Skeletal muscle cell (primary cell): ENCODE measurements at regions not wholly inside any gene's neighbourhood (a gene's known extent, or its start where the extent isn't known, plus 50 kb on each side); places are given as distances from the start of the nearest gene placed in this dataset.
"Not testable (repeated sequence)": the region's sequence is repeated elsewhere in the genome, so short reads cannot be mapped to it uniquely, and the experiment has no call there.

ENCODE experiments used
- DNase-seq: peaks from one replicate; pipeline ENCODE4 v3.0.0-alpha.2; 2010; ENCODE audit warnings: low read depth
- H3K4me3 ChIP-seq: 2 replicates; pipeline ENCODE4 v1.5.1; 2011; ENCODE audit warnings: low read depth, mild to moderate bottlenecking, control low read depth, low read length, moderate library complexity

DNA sequence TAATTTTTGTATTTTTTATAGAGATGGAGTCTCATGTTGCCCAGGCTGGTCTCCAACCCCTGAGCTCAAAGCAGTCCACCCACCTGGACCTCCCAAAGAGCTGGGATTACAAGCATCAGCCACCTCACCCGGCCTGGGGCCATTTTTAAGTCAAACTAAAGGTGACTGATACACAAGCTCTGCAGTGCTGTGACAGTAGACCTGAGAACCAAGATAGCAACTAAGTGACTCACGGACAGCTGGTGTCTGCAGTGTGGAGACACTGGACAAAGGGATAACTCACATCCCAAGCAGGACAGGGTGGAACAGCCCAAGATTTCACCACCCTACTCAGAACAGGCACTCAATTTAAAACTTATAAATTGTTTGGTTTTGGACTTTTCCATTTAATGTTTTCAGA is 402.5 kb downstream of the CD83 start:
- no peak overlapping the region for H3K4me3 ChIP-seq
- DNase-seq = no peak

DNA sequence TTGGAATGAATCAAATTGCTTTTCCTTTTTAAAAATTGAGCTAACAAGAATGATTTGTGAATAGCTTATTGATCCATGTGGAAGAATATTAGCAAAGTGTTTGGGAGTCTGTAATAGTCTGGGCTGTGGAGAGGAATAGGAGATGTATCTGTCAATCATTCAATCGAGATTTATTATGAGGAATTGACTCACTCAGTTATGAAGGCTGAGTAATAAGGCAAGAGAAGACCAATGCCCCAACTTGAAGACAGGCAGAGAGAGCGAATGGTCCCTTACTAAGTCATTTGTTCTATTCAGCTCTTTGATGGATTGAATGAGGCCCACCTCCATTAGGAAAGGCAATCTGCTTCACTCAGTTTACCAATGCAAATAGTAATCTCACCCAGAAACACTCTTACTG is 403.0 kb downstream of the CD83 start:
- DNase-seq = no peak
- no peak overlapping the region for H3K4me3 ChIP-seq

DNA sequence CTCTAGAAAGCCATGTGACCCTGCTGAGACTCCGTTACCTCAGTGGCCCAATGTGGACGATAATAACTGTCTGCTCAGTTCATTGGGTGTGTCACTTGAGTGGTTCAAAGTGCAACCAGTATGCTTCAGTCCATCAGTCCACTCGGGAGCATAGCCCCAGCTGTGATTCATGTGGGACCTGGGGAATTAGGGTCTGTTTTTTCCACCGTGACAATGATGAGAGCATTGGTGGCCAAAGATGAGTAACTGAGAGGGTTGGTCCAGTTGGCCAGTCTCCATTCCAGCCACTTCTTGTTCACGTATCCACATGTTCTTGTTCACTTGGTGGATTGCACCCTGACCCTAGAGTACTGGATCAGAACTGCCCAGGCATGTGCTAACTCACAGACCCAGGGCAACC is 403.6 kb downstream of the CD83 start:
- no peak for DNase-seq
- no peak overlapping the region for H3K4me3 ChIP-seq

DNA sequence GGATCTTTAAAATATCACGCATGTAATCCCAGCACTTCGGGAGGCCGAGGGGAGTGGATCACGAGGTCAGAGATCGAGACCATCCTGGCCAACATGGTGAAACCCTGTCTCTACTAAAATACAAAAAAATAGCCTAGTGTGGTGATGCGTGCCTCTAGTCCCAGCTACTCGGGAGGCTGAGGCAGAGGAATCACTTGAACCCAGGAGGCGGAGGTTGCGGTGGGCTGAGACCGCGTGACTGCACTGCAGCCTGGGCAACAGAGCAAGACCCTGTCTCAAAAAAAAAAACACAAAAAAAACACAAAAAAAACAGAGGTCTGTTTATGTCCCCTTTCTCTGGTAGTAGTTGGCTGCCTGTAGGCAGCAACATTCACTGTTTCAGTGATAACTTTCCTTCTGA is 404.3 kb downstream of the CD83 start:
- H3K4me3 ChIP-seq, DNase-seq: not testable (repeated sequence)

DNA sequence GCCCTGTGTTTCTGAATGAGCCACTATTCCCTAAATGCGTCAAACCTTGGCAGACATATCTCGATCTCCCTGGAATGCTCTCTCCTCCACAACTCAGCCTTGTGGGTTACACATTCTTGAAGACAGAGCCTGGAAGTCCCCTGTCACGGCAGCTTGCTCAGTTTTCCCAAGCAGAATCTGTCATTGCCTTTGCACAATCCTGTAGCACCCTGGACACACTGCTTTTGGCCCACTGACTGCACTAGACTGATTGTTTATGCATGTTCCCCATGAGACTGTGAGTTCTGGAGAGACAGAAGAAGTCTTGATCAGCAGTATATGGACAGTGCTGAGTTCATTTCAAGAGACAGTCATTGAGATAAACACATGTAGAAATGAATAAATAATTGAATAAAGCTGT is 406.7 kb downstream of the CD83 start:
- no peak overlapping the region for H3K4me3 ChIP-seq
- DNase-seq = peak; percentile 60

DNA sequence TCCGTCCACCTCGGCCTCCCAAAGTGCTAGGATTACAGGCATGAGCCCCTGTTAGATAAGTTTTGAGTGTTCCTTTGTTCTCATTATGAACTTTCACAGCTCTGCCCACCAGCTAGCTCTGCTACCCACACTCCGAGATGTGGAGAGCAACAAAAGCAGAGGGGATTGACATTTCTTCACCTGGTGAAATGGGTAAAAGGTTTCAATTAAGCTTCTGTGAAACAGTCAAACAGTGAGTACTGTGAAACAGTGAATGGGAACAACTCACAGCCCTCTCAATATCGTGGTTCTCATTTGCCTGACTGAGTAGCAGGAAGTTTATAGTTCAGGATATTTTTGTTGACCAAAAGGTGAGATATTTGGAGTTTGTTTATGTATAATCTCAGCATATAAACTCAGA is 412.8 kb downstream of the CD83 start:
- no peak overlapping the region for H3K4me3 ChIP-seq
- no peak for DNase-seq

DNA sequence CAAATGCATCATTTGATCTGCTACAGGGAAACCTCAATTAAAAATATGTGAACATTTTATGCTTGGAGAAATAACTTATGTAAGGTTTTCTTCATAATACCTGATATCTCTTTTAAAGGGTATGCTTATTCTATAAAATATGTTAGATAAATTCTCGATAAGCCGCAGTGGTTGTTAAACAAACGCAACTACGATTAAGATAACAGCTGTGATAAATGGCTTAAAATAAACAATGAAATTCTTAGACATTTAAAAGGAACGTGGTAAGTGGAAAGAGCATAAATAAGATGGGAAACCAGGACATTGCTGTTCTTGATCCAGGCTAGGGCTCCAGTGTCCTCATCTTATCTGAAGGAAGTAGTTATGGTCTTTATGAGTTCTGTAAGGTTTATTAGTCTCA is 415.9 kb downstream of the CD83 start:
- no peak overlapping the region for H3K4me3 ChIP-seq
- no peak for DNase-seq

DNA sequence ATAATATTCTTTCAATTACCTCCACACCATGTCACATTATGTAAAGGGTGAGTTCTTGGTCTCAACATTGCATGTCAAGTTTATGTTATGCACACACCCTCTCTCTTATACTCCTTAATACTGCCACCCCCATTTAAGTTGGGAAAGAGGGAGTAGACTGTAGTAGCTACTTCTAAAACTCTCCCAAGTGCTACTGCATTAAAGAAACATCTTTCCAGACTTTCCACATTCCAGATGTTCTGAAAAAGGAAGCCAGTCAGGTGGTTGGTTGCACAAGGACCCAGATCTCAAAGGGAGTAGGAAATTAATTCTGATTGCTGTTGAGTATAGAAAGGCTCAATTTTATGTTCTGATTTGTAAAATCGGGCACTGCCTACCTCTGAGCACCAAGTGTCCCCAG is 419.5 kb downstream of the CD83 start:
- no peak overlapping the region for H3K4me3 ChIP-seq
- no peak for DNase-seq

DNA sequence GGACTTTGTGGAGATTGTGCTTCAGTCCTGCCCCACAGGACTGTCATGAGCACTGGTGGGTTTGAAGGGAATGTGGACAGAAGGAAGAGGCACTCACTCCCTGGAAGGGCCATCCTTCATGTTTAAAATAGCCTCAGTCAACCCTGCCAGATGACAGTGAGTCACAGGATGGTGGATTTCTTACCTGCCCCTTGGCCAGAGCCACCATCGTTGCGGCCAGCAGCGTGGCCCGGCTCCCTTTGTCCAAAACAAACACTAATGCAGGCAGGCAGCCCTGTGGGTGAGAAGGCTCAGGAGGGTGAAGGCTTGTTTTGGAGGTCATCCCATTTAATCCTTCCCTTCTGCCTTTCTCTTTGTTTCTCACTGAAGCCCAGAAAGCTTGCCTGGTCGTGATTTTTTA is 422.7 kb downstream of the CD83 start:
- no peak for DNase-seq
- no peak overlapping the region for H3K4me3 ChIP-seq

DNA sequence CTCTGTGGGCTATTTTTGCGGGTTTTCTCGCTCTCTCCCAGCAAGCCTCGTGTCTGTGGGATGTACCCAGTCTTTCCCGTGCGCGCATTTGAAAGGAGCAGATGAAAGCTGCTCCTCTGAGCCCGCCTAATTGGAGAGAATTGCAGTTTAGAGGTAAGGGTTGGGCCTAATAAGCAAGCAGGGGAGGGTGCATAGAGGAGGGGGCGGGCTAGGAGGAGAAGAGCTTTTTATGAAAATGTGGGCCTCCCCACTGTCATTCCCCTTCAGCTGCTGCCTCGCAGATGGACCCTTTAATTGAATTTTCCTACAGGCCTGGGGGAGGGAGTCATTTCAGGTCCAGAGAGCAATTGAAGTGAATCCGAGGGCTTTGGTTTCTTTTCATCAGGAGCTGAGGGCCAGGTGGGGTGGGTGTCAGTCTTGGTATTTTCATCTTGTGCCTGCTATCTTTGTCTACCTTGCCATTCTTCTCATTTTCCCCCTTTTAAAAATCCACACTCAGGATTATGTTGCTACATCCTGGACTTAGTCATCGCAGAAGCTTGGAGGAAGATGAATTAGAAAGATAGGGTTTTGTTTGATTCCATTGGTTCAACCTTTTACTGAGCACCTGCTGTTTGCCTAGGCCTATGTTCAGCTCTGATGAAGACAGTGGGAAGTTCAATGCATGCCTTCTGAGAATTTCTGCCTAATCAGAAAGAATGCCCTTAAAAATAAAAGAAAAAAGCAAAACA is 423.4 kb downstream of the CD83 start:
- DNase-seq = no peak
- no peak overlapping the region for H3K4me3 ChIP-seq

DNA sequence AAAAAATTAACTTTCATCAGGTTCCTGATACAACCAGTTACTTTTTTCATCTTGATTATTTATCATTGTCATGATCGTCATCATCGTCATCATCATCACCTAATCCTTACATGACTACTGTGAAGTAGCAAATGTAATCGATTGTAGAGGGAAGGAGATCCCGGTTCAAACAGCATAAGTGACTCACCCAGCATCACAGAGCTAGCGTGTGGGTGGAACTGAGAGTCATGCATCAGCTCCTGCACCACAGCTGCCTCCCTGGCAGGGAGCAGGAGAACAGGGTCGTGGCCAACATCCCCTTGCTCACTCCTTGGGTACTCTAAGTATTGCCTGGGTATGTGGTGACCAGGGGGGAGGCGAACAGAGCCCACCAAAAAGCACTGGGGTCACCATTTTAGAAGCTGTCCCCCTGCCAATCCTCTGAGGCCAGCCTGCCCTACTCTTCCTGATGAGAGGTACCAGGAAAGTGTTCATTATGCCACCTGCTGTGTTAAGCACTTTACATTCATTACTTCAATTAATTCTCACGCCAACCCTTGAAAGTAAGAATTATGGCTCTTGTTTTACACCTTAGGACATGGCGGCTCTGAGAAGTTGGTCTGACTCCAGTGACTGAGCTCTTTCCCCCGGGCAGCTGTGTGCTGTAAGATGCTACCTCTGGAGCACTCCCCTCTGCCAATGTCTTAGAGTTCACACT is 425.2 kb downstream of the CD83 start:
- H3K4me3 ChIP-seq = no peak overlapping the region
- DNase-seq = peak; percentile 76

DNA sequence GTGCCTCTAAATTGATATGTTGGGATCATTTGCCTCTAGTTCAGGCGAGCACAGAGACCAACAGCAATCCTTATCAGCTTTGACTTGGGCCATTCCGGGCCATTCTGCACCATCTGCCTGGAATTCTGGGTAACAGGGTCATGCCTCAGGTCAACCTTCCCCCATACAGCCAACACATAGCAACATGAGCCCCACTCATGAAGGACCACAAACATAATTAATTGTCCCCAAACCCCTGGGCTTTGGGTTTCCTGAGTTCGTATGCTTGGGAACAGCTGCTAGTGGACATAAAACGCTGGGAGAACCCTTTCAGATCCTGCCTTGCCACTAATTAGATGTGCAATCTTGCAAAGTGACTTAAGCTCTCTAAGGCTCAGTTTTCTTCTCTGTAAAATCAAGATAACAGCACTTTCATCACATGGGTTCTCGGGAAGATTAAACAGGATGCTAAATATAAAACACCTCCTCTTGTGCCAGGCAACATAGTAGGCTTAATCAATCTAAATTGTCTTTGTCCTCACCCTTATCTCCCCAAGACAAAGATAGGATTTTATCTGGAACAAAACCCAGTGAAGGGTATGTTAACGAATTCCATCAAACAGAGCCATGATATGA is 426.5 kb downstream of the CD83 start:
- no peak overlapping the region for H3K4me3 ChIP-seq
- no peak for DNase-seq

DNA sequence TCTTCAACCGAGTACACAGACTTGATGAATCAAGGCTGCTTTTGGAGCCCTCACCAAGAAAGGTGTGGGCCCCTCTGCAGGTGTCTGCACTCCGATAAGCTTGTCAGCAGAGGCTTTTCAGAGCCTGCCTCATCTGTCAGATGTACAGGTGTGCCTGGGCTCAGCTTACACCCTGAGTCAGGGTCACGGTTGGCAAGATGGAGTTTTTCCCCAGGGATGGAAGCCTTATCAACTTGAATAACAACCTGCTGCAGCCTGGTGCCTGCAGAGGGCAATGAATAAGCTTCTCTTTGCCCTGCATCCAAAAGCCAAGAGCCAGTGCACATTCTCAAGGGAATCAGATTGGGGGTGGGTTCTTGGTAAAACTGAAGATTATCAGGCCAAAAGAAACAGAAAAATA is 427.1 kb downstream of the CD83 start:
- no peak for DNase-seq
- no peak overlapping the region for H3K4me3 ChIP-seq

DNA sequence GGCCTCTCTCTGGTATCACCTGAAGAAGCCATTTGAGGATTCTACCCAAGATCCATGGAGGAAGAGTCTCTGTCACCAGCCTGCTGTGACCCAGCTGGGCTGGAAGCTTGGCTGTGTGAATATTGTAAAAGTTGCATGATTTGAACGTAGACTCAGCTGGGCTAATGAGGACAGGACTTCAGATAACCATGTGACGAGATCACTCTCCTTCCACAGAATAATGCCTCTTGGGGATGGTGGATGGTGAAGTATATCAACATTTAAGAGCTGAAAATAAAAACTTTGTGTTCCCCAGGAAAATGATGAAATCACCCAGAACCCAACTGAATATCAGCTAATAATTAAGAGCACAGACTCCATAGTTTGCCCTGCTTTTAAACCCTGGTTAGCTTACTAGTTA is 427.9 kb downstream of the CD83 start:
- H3K4me3 ChIP-seq = no peak overlapping the region
- peak; percentile 65 for DNase-seq

DNA sequence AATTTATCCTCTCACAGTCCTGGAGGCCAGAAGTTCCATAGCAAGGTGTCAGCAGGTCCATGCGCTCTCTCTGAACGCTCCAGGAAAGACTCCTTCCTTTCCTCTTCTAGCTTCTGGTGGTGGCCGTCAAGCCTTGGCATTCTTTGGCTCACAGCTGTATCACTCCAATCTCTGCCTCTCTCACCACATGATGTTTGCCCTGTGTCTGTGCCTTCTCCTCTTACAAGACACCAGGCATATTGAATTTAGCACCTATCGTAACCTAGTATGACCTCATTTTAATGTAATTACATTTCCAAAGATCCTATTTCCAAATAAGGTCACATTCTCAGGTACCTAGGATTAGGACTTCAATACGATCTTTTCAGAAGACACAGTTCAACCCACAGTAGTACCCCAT is 428.5 kb downstream of the CD83 start:
- DNase-seq = no peak
- H3K4me3 ChIP-seq = no peak overlapping the region

DNA sequence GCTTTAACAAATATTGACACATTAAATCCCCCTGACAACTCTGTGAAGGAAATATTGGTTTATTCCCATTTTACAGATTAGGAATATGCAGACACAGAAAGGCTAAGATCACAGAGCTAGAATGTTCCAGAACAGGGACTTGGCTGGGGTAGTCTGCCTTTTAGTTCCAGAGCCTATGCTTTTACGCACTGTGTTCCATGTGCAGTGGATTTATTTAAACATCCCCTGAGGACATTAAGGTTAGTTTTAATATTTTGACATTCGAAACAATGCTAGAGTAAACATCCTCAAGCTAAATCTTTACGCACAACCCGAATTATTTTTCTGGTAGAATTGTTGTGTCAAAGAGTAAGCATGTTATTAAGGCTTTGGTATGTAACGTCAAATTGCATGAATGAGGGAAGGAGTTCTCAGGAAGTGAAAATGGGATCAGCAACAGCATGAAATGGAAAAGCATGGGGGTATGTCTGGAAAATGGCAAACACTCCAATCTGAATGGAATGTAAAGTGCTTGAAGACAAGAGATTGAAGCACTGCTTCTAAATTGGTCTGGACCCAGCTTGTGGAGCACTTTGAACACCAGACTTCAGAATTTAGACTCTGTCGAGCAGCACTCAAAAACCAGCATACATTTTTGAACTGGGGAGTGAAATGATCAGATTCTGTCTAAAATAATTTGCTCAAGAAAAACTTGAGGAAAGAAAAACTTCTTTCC is 429.9 kb downstream of the CD83 start:
- no peak overlapping the region for H3K4me3 ChIP-seq
- DNase-seq = no peak

DNA sequence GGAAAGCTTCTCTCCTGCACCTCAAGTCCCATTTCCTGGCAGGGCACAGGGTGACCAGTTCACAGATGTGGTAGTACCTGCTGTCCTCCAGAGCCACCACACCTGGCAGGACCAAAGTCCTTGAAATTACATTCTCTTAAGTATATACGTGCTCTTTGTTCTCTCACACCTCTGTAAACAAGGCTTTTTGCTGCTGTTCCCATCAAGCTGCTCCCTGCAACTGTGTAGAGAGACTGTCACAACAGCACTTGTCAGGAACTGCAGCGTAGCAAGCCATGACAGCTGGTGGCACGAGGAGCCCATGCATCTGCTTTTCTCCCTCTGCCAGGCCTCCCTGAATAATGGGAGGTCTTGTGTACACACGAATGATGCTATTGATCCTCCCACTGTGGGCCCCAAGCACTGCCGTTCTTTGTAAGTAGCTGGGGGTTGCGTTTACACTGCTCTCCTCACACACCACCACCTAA is 431.8 kb downstream of the CD83 start:
- H3K4me3 ChIP-seq = no peak overlapping the region
- no peak for DNase-seq

DNA sequence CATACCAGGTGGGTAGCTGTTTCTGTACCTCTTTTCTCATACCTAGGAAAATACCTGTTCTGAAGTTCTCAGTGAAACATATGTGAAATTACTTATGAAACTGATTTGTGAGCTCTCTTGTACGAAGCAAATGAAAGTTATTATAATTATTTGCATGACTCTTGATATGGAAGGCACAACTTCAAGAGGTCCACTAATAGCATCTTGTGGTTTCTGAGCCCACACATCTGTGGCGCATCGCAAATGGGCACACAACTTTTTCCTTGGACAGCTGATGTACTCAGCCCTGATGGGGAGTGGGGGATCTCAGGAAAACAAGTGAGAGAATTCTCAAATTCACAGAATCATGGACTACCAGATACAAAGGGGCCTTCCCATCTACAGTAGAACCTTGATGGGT is 432.3 kb downstream of the CD83 start:
- no peak overlapping the region for H3K4me3 ChIP-seq
- no peak for DNase-seq

DNA sequence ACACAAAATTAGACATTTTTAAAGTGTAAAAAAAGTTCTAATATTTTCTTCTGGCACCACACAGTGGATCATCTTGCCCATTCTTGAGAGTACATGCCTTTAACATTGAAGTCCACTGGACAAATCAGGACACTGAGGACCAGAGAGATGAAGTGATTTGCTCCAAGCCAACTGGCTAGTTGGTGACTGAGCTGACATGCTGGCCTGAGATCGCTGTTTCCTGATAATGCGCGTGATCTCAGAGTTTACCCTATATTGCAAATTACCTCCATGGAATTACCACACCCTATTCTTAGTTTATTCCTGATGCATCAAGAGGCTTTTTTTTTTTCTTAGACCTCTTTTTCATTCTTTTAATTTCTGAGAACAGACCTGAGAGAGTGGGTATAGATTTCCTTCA is 432.8 kb downstream of the CD83 start:
- DNase-seq = no peak
- H3K4me3 ChIP-seq = no peak overlapping the region

DNA sequence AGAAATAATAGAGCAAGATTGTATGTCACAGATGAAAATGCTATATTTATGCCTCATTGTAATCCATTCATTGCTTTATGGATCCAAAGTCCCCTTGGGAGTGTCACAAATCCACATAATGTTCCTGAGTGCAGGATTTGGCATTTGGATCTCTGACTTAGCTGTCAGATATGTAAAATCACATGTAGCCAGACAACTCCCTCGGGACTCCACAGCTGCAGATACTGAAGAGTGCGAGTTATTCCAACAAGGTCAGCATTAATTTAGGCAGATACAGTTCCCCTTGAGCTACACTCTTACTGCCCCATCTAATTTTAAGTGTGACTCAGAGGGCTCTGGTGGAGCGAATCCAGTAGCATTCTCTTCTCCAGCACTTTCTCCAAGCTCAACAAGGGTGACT is 433.2 kb downstream of the CD83 start:
- H3K4me3 ChIP-seq = no peak overlapping the region
- DNase-seq = peak; percentile 71
